ENCODE measurements at regions not wholly inside any gene's neighbourhood (a gene's known extent, or its start where the extent isn't known, plus 50 kb on each side); places are given as distances from the start of the nearest gene placed in this dataset.
"Not testable (repeated sequence)": the region's sequence is repeated elsewhere in the genome, so short reads cannot be mapped to it uniquely, and the experiment has no call there.

- DNase-seq (ENCODE audit: low read depth in 2 of 2) = no peak
Measured at GRCh38 chr7:69373171-69374043, 224.9 kb upstream of the AUTS2 start.

DNA sequence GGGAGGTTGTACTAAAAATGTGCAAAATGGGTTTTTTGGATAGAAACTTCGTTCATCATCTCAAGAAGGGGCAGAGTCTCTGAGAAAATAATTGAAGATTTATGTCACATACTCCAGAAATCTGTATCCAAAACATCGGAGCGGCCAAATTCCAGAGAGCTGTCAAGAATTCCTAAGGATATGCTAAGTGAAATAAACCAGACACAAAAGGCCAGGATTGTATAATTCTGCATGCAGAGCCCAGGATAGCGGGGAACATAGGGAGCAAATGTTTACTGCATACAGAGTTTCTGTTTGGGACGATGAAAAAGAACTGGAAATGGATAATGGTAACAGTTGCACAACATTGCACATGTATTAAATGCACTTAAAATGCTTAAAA is 224.2 kb upstream of the AUTS2 start:
- DNase-seq (ENCODE audit: low read depth in 2 of 2) = no peak

GRCh38 chr7:69377191-69377590 is 221.1 kb upstream of the AUTS2 start:
- DNase-seq (ENCODE audit: low read depth in 2 of 2) = no peak

GRCh38 chr7:69388452-69389137 is 209.7 kb upstream of the AUTS2 start:
- DNase-seq (ENCODE audit: low read depth in 2 of 2) = no peak

DNA sequence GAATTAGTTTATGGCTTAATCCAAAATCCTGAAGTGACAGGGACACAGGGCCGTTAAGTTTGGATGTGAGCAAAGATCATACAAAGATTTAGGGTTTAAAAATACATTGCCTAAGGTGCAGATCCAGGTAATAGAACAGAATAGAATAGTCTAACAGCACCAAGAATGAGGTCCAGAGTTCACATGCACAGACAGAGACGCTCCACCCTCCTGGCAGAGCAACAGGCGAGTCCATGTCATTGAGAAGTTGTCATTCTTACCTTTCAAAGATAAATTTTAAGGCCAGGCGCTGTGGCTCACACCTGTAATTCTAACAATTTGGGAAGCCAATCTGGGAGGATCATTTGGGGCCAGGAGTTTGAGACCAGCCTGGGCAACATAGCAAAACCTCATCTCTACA is 209.1 kb upstream of the AUTS2 start:
- DNase-seq (ENCODE audit: low read depth in 2 of 2) = no peak

- not testable (repeated sequence) for DNase-seq (ENCODE audit: low read depth in 2 of 2)
Measured at GRCh38 chr7:69393912-69394311, 204.4 kb upstream of the AUTS2 start.

DNA sequence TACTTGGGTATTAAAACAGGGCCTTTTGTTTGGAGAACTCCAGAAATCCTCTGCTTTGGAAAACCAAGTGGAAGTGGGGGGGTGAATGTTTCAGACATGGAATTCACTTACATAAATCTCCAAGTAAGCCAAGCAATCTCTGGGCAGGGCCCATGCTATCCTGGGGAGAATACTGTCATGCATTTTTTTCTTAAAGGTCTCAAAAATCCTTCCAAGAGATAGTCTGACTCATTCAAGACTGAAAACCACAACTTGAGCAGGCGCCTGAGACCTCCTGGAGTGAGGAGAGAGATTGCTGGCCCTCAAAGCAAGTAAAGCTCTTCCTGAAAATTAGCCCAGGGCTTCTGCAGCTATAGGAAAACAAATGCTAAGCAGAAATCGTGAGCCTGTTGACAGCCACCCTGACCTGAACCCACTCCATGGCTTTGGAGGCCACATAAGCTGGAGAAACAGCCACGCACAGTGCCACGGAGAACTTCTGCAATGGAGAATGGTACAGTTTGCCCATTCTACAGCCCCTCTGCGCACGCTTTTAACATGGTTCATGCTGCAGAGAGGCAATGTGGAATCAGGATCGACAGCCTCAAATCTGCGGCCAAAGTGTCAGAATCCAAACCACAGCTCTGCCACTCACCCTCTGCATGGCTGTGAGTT is 203.1 kb upstream of the AUTS2 start:
- DNase-seq (ENCODE audit: low read depth in 2 of 2) = no peak

GRCh38 chr7:69398986-69399385 is 199.3 kb upstream of the AUTS2 start:
- DNase-seq (ENCODE audit: low read depth in 2 of 2) = no peak

- no peak for DNase-seq (ENCODE audit: low read depth in 2 of 2)
Measured at GRCh38 chr7:69399401-69399800, 198.9 kb upstream of the AUTS2 start.

DNA sequence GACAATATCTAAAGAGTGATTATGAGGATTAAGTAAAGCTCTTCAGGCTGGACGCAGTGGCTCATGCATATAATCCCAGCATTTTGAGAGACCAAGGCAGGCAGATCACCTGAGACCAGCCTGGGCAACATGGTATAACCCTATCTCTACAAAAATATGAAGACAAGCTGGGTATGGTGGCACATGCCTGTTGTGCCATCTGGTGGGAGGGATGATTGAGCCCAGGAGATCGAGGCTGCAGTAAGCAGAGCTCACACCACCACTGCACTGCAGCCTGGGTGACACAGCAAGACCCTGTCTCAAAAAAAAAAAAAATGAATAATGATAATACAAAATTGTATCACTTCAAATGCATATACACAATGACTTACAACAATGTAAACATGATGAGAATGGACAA is 195.6 kb upstream of the AUTS2 start:
- DNase-seq (ENCODE audit: low read depth in 2 of 2) = no peak

DNA sequence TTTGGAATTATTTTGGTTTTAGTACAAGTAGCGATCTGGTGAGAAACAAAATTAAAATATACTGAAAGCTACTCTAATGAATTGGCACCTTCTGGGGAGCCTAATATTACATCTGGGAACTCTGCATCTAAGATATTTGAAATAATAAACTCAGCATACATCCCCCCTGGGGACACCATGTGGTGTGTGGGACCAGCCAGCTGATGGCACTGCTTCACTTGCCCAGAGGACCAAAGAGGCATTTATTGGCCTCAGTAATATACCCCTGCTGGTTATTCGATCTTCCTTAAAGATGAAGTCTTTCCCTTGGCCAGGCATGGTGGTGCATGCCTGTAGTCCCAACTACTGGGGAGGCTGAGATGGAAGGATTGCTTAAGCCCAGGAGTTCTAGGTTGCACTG is 195.1 kb upstream of the AUTS2 start:
- no peak for DNase-seq (ENCODE audit: low read depth in 2 of 2)

DNA sequence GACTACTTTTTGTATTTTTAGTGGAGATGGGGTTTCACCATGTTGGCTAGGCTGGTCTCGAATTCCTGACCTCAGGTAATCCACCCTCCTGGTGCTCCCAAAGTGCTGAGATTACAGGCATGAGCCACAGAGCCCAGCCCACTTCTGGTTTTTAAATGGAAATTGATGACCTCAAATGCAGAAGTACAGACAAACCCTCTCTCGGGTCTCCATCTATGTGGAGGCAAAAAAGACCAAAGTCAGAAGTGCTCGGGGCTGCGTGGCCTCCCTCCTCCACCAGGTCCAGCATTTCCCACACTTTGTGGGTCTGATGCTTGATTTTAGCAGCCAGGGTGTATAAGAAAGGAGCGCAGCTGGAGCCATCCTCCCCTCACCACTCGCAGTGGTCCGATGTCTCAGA is 187.3 kb upstream of the AUTS2 start:
- DNase-seq (ENCODE audit: low read depth in 2 of 2) = no peak

DNA sequence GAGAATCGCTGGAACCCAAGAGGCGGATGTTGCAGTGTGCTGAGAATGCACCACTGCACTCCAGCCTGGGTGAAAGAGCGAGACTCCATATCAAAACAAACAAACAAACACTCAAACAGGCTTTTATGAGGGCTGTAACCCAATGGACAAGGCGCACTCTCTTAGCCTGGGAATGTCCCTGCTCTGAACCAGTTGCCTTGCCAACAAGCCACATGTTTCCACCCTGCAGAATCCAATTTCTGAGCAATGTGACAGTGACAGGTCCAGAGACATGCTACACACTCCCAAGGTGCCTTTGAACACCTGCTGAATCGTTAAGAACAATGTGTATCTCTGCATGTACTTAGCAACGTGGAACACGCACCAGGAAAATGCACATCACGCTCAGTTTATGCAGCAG is 186.8 kb upstream of the AUTS2 start:
- DNase-seq (ENCODE audit: low read depth in 2 of 2) = no peak

GRCh38 chr7:69412331-69413146 is 185.7 kb upstream of the AUTS2 start:
- no peak for DNase-seq (ENCODE audit: low read depth in 2 of 2)

DNA sequence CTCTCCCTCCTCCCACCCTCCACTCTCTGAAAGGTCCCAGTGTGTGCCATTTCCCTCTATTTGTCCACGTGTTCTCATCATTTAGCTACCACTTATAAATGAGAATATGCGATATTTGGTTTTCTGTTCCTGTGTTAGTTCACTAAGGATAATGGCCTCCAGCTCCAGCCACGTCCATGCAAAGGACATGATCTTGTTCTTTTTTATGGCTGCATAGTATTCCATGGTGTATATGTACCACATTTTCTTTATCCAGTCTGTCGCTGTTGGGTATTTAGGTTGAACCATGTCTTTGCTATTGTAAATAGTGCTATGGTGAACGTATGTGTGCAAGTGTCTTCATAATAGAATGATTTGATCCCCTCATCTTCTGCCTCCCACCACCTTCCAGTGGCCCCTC is 183.7 kb upstream of the AUTS2 start:
- DNase-seq (ENCODE audit: low read depth in 2 of 2) = no peak

DNA sequence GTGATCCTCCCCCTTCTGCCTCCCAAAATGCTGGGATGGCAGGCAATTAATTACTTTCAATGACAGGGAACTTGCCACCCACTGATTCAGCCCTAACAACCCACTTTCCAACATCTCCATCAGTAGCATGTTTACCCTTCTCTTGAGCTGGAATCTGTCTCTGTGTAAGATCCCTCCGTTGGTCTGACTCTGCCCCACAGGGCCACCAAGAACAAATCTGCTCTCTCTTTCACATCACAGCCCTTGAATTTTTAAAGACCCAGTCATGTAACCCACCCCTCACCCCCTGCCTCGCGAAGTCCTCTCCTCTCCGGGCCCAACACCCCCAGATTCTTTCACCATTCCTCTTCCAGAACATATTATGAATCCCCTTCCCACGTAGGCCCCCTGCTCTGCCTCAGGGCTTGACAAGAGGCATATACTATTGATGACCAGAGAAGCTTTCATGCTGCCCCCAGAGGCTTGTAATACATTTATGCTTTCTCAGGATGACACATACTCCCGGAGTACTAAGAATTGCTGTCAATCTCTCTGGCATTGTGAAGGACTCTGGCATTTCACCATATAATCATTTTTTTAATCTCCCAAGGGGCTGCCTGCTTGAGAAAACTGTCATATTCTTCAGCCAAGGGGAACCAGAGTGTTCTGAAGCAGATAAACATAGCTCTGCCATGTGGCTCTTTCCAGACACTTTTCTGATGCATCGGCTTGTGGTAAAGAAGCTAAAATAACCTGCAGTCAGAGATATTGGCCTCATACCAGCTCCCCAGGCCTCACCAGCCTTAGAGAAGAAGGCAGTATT is 179.2 kb upstream of the AUTS2 start:
- DNase-seq (ENCODE audit: low read depth in 2 of 2) = no peak

DNA sequence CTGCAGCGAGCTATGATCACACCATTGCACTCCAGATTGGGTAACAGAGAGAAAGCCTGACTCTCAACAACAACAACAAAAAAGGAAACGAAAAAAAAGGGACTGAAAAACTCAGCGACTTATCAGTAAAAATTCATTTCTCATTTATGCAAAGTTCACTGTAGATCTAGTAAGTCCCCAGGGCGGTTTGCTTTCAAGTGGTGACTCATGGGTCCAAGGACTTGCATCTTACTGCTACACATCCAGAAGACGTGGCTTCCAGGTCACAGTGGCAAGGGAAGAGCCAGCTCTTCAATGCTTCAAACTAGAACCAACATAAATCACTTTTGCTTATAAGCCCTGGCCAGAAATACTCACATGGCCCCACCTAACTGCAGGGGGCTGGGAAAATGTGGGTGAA is 178.3 kb upstream of the AUTS2 start:
- DNase-seq (ENCODE audit: low read depth in 2 of 2) = no peak

GRCh38 chr7:69422574-69422985 is 175.7 kb upstream of the AUTS2 start:
- DNase-seq (ENCODE audit: low read depth in 2 of 2) = no peak

- DNase-seq (ENCODE audit: low read depth in 2 of 2) = no peak
Measured at GRCh38 chr7:69426705-69427104, 171.6 kb upstream of the AUTS2 start.

GRCh38 chr7:69428089-69428488 is 170.2 kb upstream of the AUTS2 start:
- no peak for DNase-seq (ENCODE audit: low read depth in 2 of 2)

DNA sequence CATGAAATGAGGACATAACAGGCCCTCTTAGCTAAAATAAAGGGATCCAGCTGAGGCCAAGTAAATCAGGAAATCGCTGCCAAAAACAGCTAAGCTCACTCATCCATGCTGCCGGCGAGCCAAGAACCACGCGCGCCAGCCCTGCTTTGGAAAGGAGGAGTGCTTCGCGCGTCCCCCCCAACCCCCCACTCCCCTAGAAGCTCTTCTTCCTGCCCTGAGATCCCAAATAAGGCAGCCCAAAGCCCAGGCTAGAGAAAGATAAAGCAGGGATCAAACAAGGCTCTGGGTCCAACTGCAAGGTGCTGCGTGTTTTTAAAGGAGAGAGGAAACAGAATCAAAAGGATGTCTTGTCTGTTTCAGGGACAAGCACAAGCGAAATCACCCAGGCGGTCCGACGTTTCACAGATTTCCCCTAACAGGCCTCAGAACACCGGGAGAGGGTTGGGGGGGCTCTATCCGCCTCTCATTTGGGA is 168.3 kb upstream of the AUTS2 start:
- no peak for DNase-seq (ENCODE audit: low read depth in 2 of 2)
